Spleen (tissue), 7 donors: ENCODE measurements at regions not wholly inside any gene's neighbourhood (a gene's known extent, or its start where the extent isn't known, plus 50 kb on each side); places are given as distances from the start of the nearest gene placed in this dataset.

Experiments
- POLR2A ChIP-seq, 3 donors: fragments of 450-650 bp; IDR thresholded peaks; one replicate each; pipeline ENCODE4 v1.5.1; 2017; ENCODE audit warnings: antibody characterized with exemption in 3 of 3, mild to moderate bottlenecking in 1 of 3
- POLR2AphosphoS5 ChIP-seq, 3 donors: sonication (generic); formaldehyde crosslinking; IDR thresholded peaks; one replicate each; pipeline ENCODE4 v1.5.1; 2017; ENCODE audit warnings: antibody characterized with exemption in 3 of 3
- TF ChIP-seq, protein P1 (sequence below), 11 experiments: fragments of 200-600 bp in 7 of 11; fragments of 450-650 bp in 4 of 11; sonication (generic) in 4 of 11; IDR thresholded peaks in 8 of 11; conservative IDR thresholded peaks in 3 of 11; 1 replicate in 7 of 11; 2 replicates in 4 of 11; pipeline versions ENCODE4 v1.4.0 to v1.8.0; 2016 to 2021; ENCODE audit warnings: antibody characterized with exemption in 11 of 11, inconsistent platforms in 4 of 11, mild to moderate bottlenecking in 1 of 11
- donor health status: DM: no; HTN: no; CAD: no; lungs with moderate emphysema.
- donor health status: DM: no; HTN: no; CAD: no.
- donor health status: DM: no; HTN: no; CAD: no.

DNA sequence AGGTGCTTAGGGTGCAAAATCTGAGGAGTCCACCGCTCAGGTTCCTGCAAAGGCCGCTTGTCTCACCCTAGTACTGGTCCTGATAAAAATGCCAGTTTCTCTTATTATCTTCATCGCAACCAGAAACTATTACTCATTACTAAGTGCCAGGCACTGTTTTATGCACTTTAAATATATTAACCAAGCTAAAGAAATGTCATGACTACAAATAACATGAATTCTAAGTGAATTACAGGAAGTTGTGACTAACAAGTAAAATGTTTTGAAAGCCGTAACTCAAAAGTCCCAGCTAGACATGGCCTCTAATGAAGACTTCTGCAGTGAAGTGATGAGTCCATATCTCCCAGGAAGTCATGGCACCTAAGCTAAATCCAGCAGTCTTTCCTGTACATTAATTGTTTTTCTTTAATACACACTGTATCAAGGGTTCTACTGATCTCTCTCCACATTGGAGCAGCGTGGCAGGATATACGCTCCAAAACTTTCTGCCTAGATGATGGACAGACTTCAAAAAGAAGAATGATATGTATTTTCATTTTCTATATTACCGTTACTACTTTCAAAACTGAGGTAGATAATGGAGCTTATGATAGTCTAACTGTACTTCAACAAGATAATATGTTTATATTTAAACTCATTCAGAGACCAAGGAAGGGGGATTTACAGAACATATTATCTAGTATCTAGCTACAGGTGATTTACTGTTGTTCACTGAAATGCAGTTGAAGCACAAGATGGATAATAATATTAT is 117.3 kb upstream of the ARID2 start:
- TF ChIP-seq, protein P1, sequence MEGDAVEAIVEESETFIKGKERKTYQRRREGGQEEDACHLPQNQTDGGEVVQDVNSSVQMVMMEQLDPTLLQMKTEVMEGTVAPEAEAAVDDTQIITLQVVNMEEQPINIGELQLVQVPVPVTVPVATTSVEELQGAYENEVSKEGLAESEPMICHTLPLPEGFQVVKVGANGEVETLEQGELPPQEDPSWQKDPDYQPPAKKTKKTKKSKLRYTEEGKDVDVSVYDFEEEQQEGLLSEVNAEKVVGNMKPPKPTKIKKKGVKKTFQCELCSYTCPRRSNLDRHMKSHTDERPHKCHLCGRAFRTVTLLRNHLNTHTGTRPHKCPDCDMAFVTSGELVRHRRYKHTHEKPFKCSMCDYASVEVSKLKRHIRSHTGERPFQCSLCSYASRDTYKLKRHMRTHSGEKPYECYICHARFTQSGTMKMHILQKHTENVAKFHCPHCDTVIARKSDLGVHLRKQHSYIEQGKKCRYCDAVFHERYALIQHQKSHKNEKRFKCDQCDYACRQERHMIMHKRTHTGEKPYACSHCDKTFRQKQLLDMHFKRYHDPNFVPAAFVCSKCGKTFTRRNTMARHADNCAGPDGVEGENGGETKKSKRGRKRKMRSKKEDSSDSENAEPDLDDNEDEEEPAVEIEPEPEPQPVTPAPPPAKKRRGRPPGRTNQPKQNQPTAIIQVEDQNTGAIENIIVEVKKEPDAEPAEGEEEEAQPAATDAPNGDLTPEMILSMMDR (IDR thresholded peaks at IDR 0.05 in 8 of 11, conservative IDR thresholded peaks at IDR 0.05 in 3 of 11), result no peak
- no peak for TF ChIP-seq POLR2AphosphoS5 (IDR thresholded peaks at IDR 0.05)
- TF ChIP-seq POLR2A (IDR thresholded peaks at IDR 0.05), result no peak
